ENCODE measurements at regions not wholly inside any gene's neighbourhood (a gene's known extent, or its start where the extent isn't known, plus 50 kb on each side); places are given as distances from the start of the nearest gene placed in this dataset.
A peak's percentile ranks its signal among the peaks of the same experiment; 100 is the strongest.

DNA sequence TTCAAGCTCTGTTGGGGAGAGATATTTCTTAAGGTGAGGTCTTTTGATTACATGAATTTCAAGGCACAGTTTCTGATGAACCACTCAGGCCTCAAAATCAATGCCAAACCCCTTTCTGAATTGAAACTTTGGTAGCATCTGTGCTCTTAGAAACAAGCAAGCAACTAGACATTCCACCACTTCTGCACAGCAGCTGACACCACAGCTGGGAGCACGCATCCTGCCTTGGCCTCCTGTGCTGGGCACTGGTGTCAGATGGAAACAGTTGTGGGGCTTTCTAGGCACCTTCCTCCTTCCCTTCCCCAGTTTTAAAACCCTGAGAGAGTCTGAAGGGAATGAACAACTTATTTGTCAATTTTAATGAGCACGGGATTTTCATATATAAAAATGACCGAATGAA, 360.2 kb downstream of the ADGRL2 start:
- CTCF ChIA-PET, result interaction anchor here (1.4 to 3.1 kb wide), 2 partner anchors 8 to 114 kb away, joined by 3 to 19 read pairs; no protein-coding TSS in a partner anchor
- ATAC-seq (peak; percentile 54), FAIRE-seq (no peak), DNase-seq (ENCODE audit: low read depth, low spot score) (no peak)
- no peak overlapping the region for H2AFZ ChIP-seq (ENCODE audit: control insufficient read depth, low read depth, low read length)
- no TSS peak for BruUV-seq (replicated peaks)
- no peak overlapping the region for H3K4me2 ChIP-seq (ENCODE audit: control insufficient read depth, insufficient read depth)
- SMC1A ChIA-PET (ENCODE audit: uncharacterized antibody, unreplicated experiment), result interaction anchor here (0.8 to 4.9 kb wide), 26 partner anchors 8 to 563 kb away, joined by 3 to 41 read pairs (median 4); no protein-coding TSS in a partner anchor
- H3K9me3 ChIP-seq (replicated peaks; ENCODE audit: control insufficient read depth, insufficient read depth, low read length), result no peaks in the 10 kb centered on the region
- in situ Hi-C loops (cut with MboI) (no loop called here), intact Hi-C loops (cut with micrococcal nuclease; ENCODE audit: unreplicated experiment) (no loop called here)
- H3K4me1 ChIP-seq (ENCODE audit: control insufficient read depth, insufficient read depth, low read length), result no peaks in the 10 kb centered on the region
- no peak overlapping the region for H3K9ac ChIP-seq (ENCODE audit: control insufficient read depth, insufficient read depth, low read length)
- H3K4me3 ChIP-seq, result no peak overlapping the region
- WGBS (ENCODE audit: insufficient coverage, insufficient replicate concordance, low lambda C conversion rate, missing lambda C conversion rate), result 31% methylated on average over 3 of the region's 3 CpGs
- H3K79me2 ChIP-seq (ENCODE audit: control insufficient read depth, insufficient read depth, low read length), result no peaks in the 10 kb centered on the region
- TF ChIP-seq, protein P1, sequence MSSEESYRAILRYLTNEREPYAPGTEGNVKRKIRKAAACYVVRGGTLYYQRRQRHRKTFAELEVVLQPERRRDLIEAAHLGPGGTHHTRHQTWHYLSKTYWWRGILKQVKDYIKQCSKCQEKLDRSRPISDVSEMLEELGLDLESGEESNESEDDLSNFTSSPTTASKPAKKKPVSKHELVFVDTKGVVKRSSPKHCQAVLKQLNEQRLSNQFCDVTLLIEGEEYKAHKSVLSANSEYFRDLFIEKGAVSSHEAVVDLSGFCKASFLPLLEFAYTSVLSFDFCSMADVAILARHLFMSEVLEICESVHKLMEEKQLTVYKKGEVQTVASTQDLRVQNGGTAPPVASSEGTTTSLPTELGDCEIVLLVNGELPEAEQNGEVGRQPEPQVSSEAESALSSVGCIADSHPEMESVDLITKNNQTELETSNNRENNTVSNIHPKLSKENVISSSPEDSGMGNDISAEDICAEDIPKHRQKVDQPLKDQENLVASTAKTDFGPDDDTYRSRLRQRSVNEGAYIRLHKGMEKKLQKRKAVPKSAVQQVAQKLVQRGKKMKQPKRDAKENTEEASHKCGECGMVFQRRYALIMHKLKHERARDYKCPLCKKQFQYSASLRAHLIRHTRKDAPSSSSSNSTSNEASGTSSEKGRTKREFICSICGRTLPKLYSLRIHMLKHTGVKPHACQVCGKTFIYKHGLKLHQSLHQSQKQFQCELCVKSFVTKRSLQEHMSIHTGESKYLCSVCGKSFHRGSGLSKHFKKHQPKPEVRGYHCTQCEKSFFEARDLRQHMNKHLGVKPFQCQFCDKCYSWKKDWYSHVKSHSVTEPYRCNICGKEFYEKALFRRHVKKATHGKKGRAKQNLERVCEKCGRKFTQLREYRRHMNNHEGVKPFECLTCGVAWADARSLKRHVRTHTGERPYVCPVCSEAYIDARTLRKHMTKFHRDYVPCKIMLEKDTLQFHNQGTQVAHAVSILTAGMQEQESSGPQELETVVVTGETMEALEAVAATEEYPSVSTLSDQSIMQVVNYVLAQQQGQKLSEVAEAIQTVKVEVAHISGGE (CRISPR knock-in tag; IDR thresholded peaks at IDR 0.05), result no peak
- H3K36me3 ChIP-seq (ENCODE audit: control insufficient read depth in 2 of 2, insufficient read depth in 2 of 2, low read length in 1 of 2), result no peaks in the 10 kb centered on the region
- POLR2A ChIA-PET, result interaction anchor here (1.0 to 1.7 kb wide), 6 partner anchors 9 to 85 kb away, joined by 3 to 10 read pairs (median 4); no protein-coding TSS in a partner anchor
- no peaks in the 10 kb centered on the region for H3K27me3 ChIP-seq (replicated peaks in 1 of 2; ENCODE audit: control insufficient read depth in 2 of 2, insufficient read depth in 2 of 2, low read length in 1 of 2)
- H4K20me1 ChIP-seq (ENCODE audit: control insufficient read depth, insufficient read depth), result no peaks in the 10 kb centered on the region
- RAD21 ChIA-PET (ENCODE audit: unreplicated experiment), result interaction anchor here (0.7 to 3.4 kb wide), 9 partner anchors 9 to 98 kb away, joined by 3 to 26 read pairs (median 4); no protein-coding TSS in a partner anchor
- H3K27ac ChIP-seq (ENCODE audit: control insufficient read depth, insufficient read depth), result no peak overlapping the region

DNA sequence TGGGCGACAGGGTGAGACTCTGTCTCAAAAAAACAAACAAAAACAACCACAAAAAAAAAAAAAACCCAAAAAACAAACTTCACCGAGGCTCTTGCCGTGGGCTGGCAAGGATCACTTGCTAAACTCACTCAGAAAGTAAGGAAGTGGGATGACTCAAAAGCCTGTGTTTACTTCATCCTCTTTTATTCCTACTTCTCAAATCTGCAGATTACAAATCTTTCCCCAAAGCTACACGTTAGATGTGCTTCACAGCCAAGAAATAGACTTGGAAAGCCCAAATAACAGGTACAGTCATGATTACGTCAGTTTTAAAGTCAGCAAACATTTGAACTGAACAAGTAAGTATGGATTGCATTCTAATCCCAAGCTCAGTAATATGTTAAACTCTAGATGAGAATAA, 359.3 kb downstream of the ADGRL2 start:
- ChIA-PET POLR2A (interaction anchor here (0.7 to 1.6 kb wide), 3 partner anchors 17 to 86 kb away, joined by 3 to 4 read pairs (median 3); no protein-coding TSS in a partner anchor), CTCF (interaction anchor here (3.1 kb wide), 1 partner anchor 7 kb away, joined by 19 read pairs; no protein-coding TSS in a partner anchor), RAD21 (ENCODE audit: unreplicated experiment) (interaction anchor here (0.7 to 3.4 kb wide), 5 partner anchors 8 to 65 kb away, joined by 3 to 26 read pairs (median 4); no protein-coding TSS in a partner anchor), SMC1A (ENCODE audit: uncharacterized antibody, unreplicated experiment) (interaction anchor here (0.8 to 4.9 kb wide), 22 partner anchors 7 to 562 kb away, joined by 3 to 41 read pairs (median 4); no protein-coding TSS in a partner anchor)
- Histone ChIP-seq H4K20me1 (ENCODE audit: control insufficient read depth, insufficient read depth) (no peaks in the 10 kb centered on the region), H3K4me1 (ENCODE audit: control insufficient read depth, insufficient read depth, low read length) (no peaks in the 10 kb centered on the region), H3K9me3 (replicated peaks; ENCODE audit: control insufficient read depth, insufficient read depth, low read length) (no peaks in the 10 kb centered on the region), H3K27ac (ENCODE audit: control insufficient read depth, insufficient read depth) (no peak overlapping the region), H3K79me2 (ENCODE audit: control insufficient read depth, insufficient read depth, low read length) (no peaks in the 10 kb centered on the region), H3K27me3 (replicated peaks in 1 of 2; ENCODE audit: control insufficient read depth in 2 of 2, insufficient read depth in 2 of 2, low read length in 1 of 2) (no peaks in the 10 kb centered on the region), H3K4me3 (no peak overlapping the region), H3K4me2 (ENCODE audit: control insufficient read depth, insufficient read depth) (no peak overlapping the region), H2AFZ (ENCODE audit: control insufficient read depth, low read depth, low read length) (no peak overlapping the region), H3K9ac (ENCODE audit: control insufficient read depth, insufficient read depth, low read length) (no peak overlapping the region), H3K36me3 (ENCODE audit: control insufficient read depth in 2 of 2, insufficient read depth in 2 of 2, low read length in 1 of 2) (no peaks in the 10 kb centered on the region)
- no peak for DNase-seq (ENCODE audit: low read depth, low spot score)
- in situ Hi-C loops (cut with MboI) (no loop called here), intact Hi-C loops (cut with micrococcal nuclease; ENCODE audit: unreplicated experiment) (no loop called here)
- no TSS peak for BruUV-seq (replicated peaks)
- ATAC-seq, result no peak
- 34% methylated on average over 5 of the region's 5 CpGs for WGBS (ENCODE audit: insufficient coverage, insufficient replicate concordance, low lambda C conversion rate, missing lambda C conversion rate)
- no peak for FAIRE-seq
- TF ChIP-seq CBX3 (IDR thresholded peaks at IDR 0.05; ENCODE audit: borderline replicate concordance, low read depth), result no peak
- TF ChIP-seq NR2F1 (conservative IDR thresholded peaks at IDR 0.05), result no peak
- no peak for TF ChIP-seq MYB (IDR thresholded peaks at IDR 0.05; ENCODE audit: borderline replicate concordance, low read depth, low read length)
- TF ChIP-seq MYC (IDR thresholded peaks at IDR 0.05; ENCODE audit: insufficient read depth, insufficient read length, insufficient replicate concordance, low read length, severe bottlenecking), result no peak
- TF ChIP-seq, protein P2, sequence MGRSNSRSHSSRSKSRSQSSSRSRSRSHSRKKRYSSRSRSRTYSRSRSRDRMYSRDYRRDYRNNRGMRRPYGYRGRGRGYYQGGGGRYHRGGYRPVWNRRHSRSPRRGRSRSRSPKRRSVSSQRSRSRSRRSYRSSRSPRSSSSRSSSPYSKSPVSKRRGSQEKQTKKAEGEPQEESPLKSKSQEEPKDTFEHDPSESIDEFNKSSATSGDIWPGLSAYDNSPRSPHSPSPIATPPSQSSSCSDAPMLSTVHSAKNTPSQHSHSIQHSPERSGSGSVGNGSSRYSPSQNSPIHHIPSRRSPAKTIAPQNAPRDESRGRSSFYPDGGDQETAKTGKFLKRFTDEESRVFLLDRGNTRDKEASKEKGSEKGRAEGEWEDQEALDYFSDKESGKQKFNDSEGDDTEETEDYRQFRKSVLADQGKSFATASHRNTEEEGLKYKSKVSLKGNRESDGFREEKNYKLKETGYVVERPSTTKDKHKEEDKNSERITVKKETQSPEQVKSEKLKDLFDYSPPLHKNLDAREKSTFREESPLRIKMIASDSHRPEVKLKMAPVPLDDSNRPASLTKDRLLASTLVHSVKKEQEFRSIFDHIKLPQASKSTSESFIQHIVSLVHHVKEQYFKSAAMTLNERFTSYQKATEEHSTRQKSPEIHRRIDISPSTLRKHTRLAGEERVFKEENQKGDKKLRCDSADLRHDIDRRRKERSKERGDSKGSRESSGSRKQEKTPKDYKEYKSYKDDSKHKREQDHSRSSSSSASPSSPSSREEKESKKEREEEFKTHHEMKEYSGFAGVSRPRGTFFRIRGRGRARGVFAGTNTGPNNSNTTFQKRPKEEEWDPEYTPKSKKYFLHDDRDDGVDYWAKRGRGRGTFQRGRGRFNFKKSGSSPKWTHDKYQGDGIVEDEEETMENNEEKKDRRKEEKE (IDR thresholded peaks at IDR 0.05), result no peak
- TF ChIP-seq TARDBP (IDR thresholded peaks at IDR 0.05; ENCODE audit: borderline replicate concordance), result no peak
- no peak for TF ChIP-seq MEF2A (IDR thresholded peaks at IDR 0.05; ENCODE audit: insufficient read depth, low read depth, low read length)
